Stomach (tissue), 8 donors: ENCODE measurements at regions not wholly inside any gene's neighbourhood (a gene's known extent, or its start where the extent isn't known, plus 50 kb on each side); places are given as distances from the start of the nearest gene placed in this dataset.

Experiments used
- DNase-seq, 2 donors: peaks; one replicate each; pipeline versions ENCODE4 v3.0.0 to v3.0.0-alpha.2; 2013 to 2019
- H3K27ac ChIP-seq, 5 donors: fragments of 200-600 bp in 4 of 5; sonication (generic) in 4 of 5; one replicate each; pipeline ENCODE4 v1.5.1; 2013 to 2019; ENCODE audit warnings: mild to moderate bottlenecking in 1 of 5, moderate library complexity in 1 of 5
- H3K27me3 ChIP-seq, 3 donors: fragments of 200-600 bp; sonication (generic); one replicate each; pipeline ENCODE4 v1.5.1; 2017 to 2019; ENCODE audit warnings: mixed run types in 1 of 3
- H3K36me3 ChIP-seq, 4 donors: fragments of 200-600 bp; sonication (generic); 1 replicate in 3 of 4; 2 replicates in 1 of 4; pipeline ENCODE4 v1.5.1; 2016 to 2019
- H3K4me1 ChIP-seq, 4 donors: fragments of 200-600 bp; sonication (generic); one replicate each; pipeline ENCODE4 v1.5.1; 2016 to 2019
- H3K4me3 ChIP-seq, 4 donors: fragments of 200-600 bp; sonication (generic) in 3 of 4; one replicate each; pipeline ENCODE4 v1.5.1; 2016 to 2019; ENCODE audit warnings: mild to moderate bottlenecking in 1 of 4
- H3K9me3 ChIP-seq, 4 donors: fragments of 200-600 bp; sonication (generic); one replicate each; pipeline ENCODE4 v1.5.1; 2016 to 2019
- CTCF ChIP-seq, 7 experiments: fragments of 450-650 bp in 4 of 7; fragments of 200-600 bp in 3 of 7; sonication (generic) in 3 of 7; IDR thresholded peaks; one replicate each; pipeline ENCODE4 v1.5.1; 2016 to 2019; ENCODE audit warnings: antibody characterized with exemption in 7 of 7, control low read depth in 2 of 7, mild to moderate bottlenecking in 1 of 7
- EP300 ChIP-seq: sonication (generic); formaldehyde crosslinking; IDR thresholded peaks from one replicate; pipeline ENCODE4 v1.6.1; 2017; ENCODE audit warnings: antibody characterized with exemption
- POLR2A ChIP-seq, 4 donors: fragments of 450-650 bp; IDR thresholded peaks; one replicate each; pipeline ENCODE4 v1.6.1; 2016; ENCODE audit warnings: antibody characterized with exemption in 4 of 4, control low read depth in 2 of 4, mild to moderate bottlenecking in 1 of 4, moderate library complexity in 1 of 4
- POLR2AphosphoS5 ChIP-seq, 3 donors: sonication (generic); formaldehyde crosslinking; IDR thresholded peaks; one replicate each; pipeline ENCODE4 v1.6.1; 2016; ENCODE audit warnings: antibody characterized with exemption in 3 of 3
- WGBS, 5 donors: extraction: QIAGEN DNeasy Blood & Tissue Kit in 3 of 5; methylation state at CpG; one replicate each; pipeline versions ENCODE4 v1.1.5 to v1.1.7; 2013 to 2018; 5-methylcytosine and 5-hydroxymethylcytosine counted together
- intact Hi-C: fragments of 100-400 bp; cut with DNase I; formaldehyde crosslinking; loops from one replicate; pipeline ENCODE4 v1.15.1; 2023; ENCODE audit warnings: low total_unique reads
- donor health status: healthy with polysubstance abuse.
- donor health status: Bipolar disorder and iron deficiency.
- donor health status: healthy.

GRCh38 chr11:127238321-127238720 lies 237.8 kb upstream of the KIRREL3 start:
- Histone ChIP-seq H3K4me1 (no peaks in the 10 kb centered on the region), H3K27me3 (peaks cover 0 to 8% (median 0%) of the 10 kb centered on the region in 3 donors), H3K9me3 (no peaks in the 10 kb centered on the region), H3K36me3 (no peaks in the 10 kb centered on the region), H3K27ac (no peak overlapping the region), H3K4me3 (no peak overlapping the region)
- no peak for TF ChIP-seq POLR2A (IDR thresholded peaks at IDR 0.05)
- no peak for TF ChIP-seq EP300
- TF ChIP-seq CTCF (IDR thresholded peaks at IDR 0.05) = no peak
- TF ChIP-seq POLR2AphosphoS5 (IDR thresholded peaks at IDR 0.05) = no peak
- 87 to 91% (median 89%) methylated on average over 4 of the region's 4 CpGs for WGBS, 5 donors
- intact Hi-C loops = no loop called here
- no peak for DNase-seq

- Histone ChIP-seq H3K4me1 (no peaks in the 10 kb centered on the region), H3K27ac (no peak overlapping the region), H3K27me3 (no peaks in the 10 kb centered on the region), H3K9me3 (no peaks in the 10 kb centered on the region), H3K36me3 (no peaks in the 10 kb centered on the region), H3K4me3 (no peak overlapping the region)
- TF ChIP-seq CTCF (IDR thresholded peaks at IDR 0.05) = no peak
- TF ChIP-seq POLR2AphosphoS5 (IDR thresholded peaks at IDR 0.05) = no peak
- no peak for TF ChIP-seq EP300
- TF ChIP-seq POLR2A (IDR thresholded peaks at IDR 0.05) = no peak
- no peak for DNase-seq
- 71 to 89% (median 83%) methylated on average over 1 of the region's 1 CpG for WGBS, 5 donors
- intact Hi-C loops = no loop called here
These were observed 236.2 kb upstream of the KIRREL3 start for GRCh38 chr11:127236776-127237175.

- WGBS, 5 donors = 34 to 51% (median 48%) methylated on average over 3 of the region's 3 CpGs
- Histone ChIP-seq H3K36me3 (no peaks in the 10 kb centered on the region), H3K27me3 (no peaks in the 10 kb centered on the region), H3K27ac (no peak overlapping the region), H3K4me1 (no peaks in the 10 kb centered on the region), H3K9me3 (no peaks in the 10 kb centered on the region), H3K4me3 (no peak overlapping the region)
- intact Hi-C loops = no loop called here
- no peak for DNase-seq
- TF ChIP-seq POLR2AphosphoS5 (IDR thresholded peaks at IDR 0.05) (no peak), POLR2A (IDR thresholded peaks at IDR 0.05) (no peak), EP300 (no peak), CTCF (IDR thresholded peaks at IDR 0.05) (no peak)
These were observed 233.4 kb upstream of the KIRREL3 start for GRCh38 chr11:127233998-127234397.

GRCh38 chr11:127230392-127230791 lies 229.8 kb upstream of the KIRREL3 start:
- Histone ChIP-seq H3K9me3 (no peaks in the 10 kb centered on the region), H3K27ac (no peak overlapping the region), H3K27me3 (no peaks in the 10 kb centered on the region), H3K4me3 (no peak overlapping the region), H3K4me1 (no peaks in the 10 kb centered on the region), H3K36me3 (no peaks in the 10 kb centered on the region)
- DNase-seq = no peak
- intact Hi-C loops = no loop called here
- 71 to 83% (median 79%) methylated on average over 3 of the region's 3 CpGs for WGBS, 5 donors
- TF ChIP-seq CTCF (IDR thresholded peaks at IDR 0.05) = no peak
- no peak for TF ChIP-seq EP300
